DMS153 (cell line): ENCODE measurements at regions not wholly inside any gene's neighbourhood (a gene's known extent, or its start where the extent isn't known, plus 50 kb on each side); places are given as distances from the start of the nearest gene placed in this dataset.
"Not testable (repeated sequence)": the region's sequence is repeated elsewhere in the genome, so short reads cannot be mapped to it uniquely, and the experiment has no call there.

Source experiments
- DNase-seq: peaks from one replicate; lab custom pipeline; 2025; lab: John Stamatoyannopoulos, UW

GRCh38 chr2:240254337-240255164 lies 114.1 kb upstream of the OTOS start:
- DNase-seq, result no peak

- DNase-seq, result no peak
Observed at GRCh38 chr2:240255165-240255491, 114.7 kb upstream of the OTOS start.

- DNase-seq, result no peak
Observed at GRCh38 chr2:240255811-240256703, 115.6 kb upstream of the OTOS start.

GRCh38 chr2:240256704-240257637 lies 116.5 kb upstream of the OTOS start:
- no peak for DNase-seq

- no peak for DNase-seq
Observed at GRCh38 chr2:240257940-240258580, 117.6 kb upstream of the OTOS start.

GRCh38 chr2:240258685-240259084 lies 118.2 kb upstream of the OTOS start:
- no peak for DNase-seq

- no peak for DNase-seq
Observed at GRCh38 chr2:240259201-240259923, 118.9 kb upstream of the OTOS start.

GRCh38 chr2:240259924-240260529 lies 119.6 kb upstream of the OTOS start:
- no peak for DNase-seq

- DNase-seq, result no peak
Observed at GRCh38 chr2:240260664-240261063, 120.2 kb upstream of the OTOS start.

- not testable (repeated sequence) for DNase-seq
Observed at GRCh38 chr2:240262578-240262977, 122.1 kb upstream of the OTOS start.

GRCh38 chr2:240269380-240269779 lies 128.9 kb upstream of the OTOS start:
- DNase-seq, result no peak

GRCh38 chr2:240269886-240270285 lies 129.4 kb upstream of the OTOS start:
- DNase-seq, result no peak

- no peak for DNase-seq
Observed at GRCh38 chr2:240271716-240272341, 131.4 kb upstream of the OTOS start.

- DNase-seq, result no peak
Observed at GRCh38 chr2:240275386-240275785, 134.9 kb upstream of the OTOS start.

- DNase-seq, result no peak
Observed at GRCh38 chr2:240277073-240277806, 136.8 kb upstream of the OTOS start.

- DNase-seq, result no peak
Observed at GRCh38 chr2:240277807-240278522, 137.5 kb upstream of the OTOS start.

- no peak for DNase-seq
Observed at GRCh38 chr2:240278661-240279060, 138.2 kb upstream of the OTOS start.

GRCh38 chr2:240280621-240281020 lies 140.2 kb upstream of the OTOS start:
- no peak for DNase-seq
